HG02759 (cell line): ENCODE measurements at regions not wholly inside any gene's neighbourhood (a gene's known extent, or its start where the extent isn't known, plus 50 kb on each side); places are given as distances from the start of the nearest gene placed in this dataset.
"Not testable (repeated sequence)": the region's sequence is repeated elsewhere in the genome, so short reads cannot be mapped to it uniquely, and the experiment has no call there.

Experiments
- ATAC-seq: cut with Tn5 transposase; IDR thresholded peaks from one replicate; pipeline ENCODE4 v1.9.1; 2021; ENCODE audit warnings: mild to moderate bottlenecking, moderate library complexity; ENCODE audit not compliant: unreplicated experiment

GRCh38 chr3:14252321-14253021 is 73.9 kb downstream of the LSM3 start:
- no peak for ATAC-seq

- no peak for ATAC-seq
Observed at GRCh38 chr3:14253022-14253706, 74.5 kb downstream of the LSM3 start.

GRCh38 chr3:14253707-14254382 is 75.2 kb downstream of the LSM3 start:
- no peak for ATAC-seq

GRCh38 chr3:14254812-14255702 is 76.4 kb downstream of the LSM3 start:
- ATAC-seq: no peak

GRCh38 chr3:14256046-14256445 is 77.4 kb downstream of the LSM3 start:
- ATAC-seq: no peak

GRCh38 chr3:14256561-14257342 is 78.1 kb downstream of the LSM3 start:
- ATAC-seq: no peak

- ATAC-seq: no peak
Observed at GRCh38 chr3:14258906-14259904, 80.6 kb downstream of the LSM3 start.

- ATAC-seq: no peak
Observed at GRCh38 chr3:14260463-14260862, 81.8 kb downstream of the LSM3 start.

- ATAC-seq: no peak
Observed at GRCh38 chr3:14261229-14261628, 82.6 kb downstream of the LSM3 start.

- ATAC-seq: no peak
Observed at GRCh38 chr3:14262212-14262611, 83.6 kb downstream of the LSM3 start.

- no peak for ATAC-seq
Observed at GRCh38 chr3:14262867-14263266, 84.2 kb downstream of the LSM3 start.

GRCh38 chr3:14263317-14264005 is 84.8 kb downstream of the LSM3 start:
- ATAC-seq: no peak

GRCh38 chr3:14265246-14265962 is 86.8 kb downstream of the LSM3 start:
- no peak for ATAC-seq

- no peak for ATAC-seq
Observed at GRCh38 chr3:14266361-14266760, 87.7 kb downstream of the LSM3 start.

GRCh38 chr3:14267976-14268375 is 89.4 kb downstream of the LSM3 start:
- ATAC-seq: no peak

GRCh38 chr3:14268897-14269296 is 90.3 kb downstream of the LSM3 start:
- ATAC-seq: no peak

GRCh38 chr3:14272041-14272958 is 93.7 kb downstream of the LSM3 start:
- ATAC-seq: not testable (repeated sequence)
